NCI-H446 (cell line): ENCODE measurements at regions not wholly inside any gene's neighbourhood (a gene's known extent, or its start where the extent isn't known, plus 50 kb on each side); places are given as distances from the start of the nearest gene placed in this dataset.

ENCODE experiments used
- DNase-seq, 2 experiments: peaks; one replicate each; lab custom pipeline; 2025; lab: John Stamatoyannopoulos, UW

DNA sequence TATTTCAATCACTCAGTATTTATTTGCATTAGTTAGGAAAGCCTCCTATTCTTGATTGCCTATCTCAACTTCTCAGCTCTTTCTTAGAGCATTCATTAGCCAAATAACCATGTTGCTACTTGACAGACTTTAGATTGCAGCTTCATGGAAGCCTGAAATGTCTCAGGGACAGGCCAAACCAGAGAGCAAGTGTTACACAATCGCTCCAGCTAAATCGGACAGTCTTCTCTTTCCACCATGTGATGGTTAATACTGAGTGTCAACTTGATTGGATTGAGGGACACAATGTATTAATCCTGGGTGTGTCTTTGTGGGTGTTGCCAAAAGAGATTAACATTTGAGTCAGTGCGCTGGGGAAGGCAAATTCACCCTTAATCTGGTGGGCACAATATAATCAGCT, 106.5 kb upstream of the DRD2 start:
- DNase-seq = no peak

DNA sequence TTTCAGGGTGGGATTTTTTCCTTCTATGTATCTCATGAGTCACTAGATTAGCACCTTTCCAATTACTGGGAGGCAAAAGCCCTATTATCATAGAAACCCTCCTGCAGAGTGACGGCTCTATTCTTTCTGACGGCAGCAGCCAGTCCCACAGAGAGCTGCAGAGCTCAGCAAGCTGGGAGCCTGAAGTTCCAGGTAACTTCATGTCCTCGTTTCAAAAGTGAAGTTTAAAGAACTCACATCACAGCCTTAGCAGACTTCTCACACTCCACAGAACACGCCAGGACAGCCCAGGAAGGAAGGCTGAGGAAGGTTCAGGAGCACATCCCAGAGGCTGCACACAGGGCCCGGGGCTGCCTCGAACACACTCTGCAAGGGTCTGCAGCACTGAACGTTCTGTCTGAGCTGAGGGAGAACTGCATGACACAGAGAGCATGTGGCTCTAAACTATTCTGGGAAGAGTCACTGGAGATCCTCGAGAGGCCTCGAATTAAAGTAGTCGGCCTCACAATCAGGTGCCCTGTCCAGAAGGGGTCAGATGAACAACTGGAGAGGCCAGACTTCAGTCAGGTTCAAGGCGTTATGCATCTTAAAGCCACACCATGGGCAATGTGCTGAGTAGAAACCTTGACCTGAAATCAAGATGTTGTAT, 104.2 kb upstream of the DRD2 start:
- DNase-seq = no peak

DNA sequence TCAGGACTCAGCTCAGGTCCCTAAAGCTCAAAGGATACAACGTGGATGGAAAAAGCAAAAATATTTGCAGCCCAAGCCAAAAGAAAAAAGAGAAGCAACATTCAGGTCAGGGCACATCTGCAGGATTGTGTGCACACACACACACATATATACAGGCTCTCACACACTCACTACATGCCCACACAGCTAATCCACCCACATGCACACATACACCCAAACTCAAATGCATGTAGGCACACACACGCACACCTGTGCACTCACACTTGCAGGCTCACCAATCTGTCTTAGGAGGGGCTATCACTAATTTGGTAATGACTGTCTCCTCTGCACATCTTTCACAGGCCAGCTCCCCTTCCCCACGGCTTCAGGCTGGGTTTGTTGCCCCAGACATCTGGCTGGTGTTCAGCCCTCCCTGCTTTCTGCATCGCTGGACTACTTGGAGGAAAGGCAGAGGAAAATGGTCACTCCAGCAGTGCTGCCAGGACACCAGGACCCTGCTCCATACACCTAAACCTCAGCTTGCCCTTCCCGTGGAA, 103.6 kb upstream of the DRD2 start:
- no peak for DNase-seq

DNA sequence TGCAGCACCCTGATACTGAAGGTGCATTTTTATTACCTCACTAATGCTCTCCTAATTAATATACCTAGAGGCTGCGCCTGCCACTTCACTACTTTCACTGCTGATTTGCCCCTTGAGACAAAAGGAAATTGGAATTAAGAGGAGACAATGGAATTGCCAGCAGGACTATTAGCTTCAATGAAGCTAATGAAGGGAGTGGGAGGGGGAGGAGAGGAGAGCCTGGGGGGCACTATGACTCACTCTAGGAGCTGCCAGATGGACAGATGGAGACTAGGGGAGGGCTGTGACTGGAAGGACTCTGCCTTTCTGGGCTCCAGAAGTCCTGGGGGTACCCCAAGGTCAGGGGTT, 102.8 kb upstream of the DRD2 start:
- DNase-seq = peak in 1 of 2 experiments; percentile 12

DNA sequence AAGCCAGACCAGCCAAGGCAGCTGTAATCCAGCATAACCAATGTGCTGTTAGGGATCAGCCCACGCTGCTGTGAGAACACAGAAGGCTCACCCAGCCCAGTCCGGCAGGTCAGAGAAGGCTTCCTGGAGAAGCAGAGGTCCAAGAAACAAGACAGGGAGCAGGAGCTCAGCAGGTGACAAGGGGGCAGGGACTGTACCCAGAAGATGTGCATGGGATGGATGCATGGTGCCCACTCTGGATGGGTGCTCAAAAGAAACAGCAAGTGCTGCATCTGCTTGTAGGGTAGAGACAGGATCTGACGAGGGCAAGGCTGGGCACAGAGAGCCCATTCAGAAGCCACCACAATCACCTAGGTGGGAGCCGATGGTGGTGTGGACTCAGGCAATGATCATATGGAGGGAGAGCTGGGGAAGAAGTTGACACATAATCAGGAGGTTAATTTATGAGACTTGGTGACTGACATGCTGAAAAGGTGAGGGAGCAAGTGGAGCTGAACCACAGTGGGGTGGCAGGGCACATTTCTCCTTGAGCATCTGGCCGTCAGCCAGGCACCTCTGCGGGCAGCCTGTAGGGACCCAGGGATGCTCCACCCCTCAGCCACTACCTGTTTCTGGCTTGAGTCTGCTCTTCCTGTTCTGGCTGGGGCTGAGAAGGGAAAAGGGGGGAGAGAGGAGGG, 102.3 kb upstream of the DRD2 start:
- peak in 1 of 2 experiments; percentile 8 for DNase-seq

DNA sequence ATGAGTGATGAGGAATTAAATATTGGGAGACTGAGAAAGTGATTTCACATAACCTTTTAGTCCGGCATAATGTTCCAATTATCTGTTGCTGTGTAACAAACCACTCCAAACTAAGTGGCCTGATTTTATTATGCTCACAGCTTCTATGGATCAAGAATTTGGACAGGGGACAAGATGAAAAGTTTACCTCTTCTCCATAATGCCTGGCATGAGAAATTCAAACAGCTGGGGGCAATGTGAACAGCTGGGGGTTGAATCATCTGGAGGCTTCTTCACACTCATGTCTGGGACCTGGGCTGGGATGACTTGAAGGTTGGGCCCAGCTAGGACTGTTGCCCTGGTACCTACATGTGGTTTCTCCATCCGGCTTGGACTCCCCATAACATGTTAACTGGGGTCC, 99.4 kb upstream of the DRD2 start:
- no peak for DNase-seq

- no peak for DNase-seq
These were observed 99.0 kb upstream of the DRD2 start for GRCh38 chr11:113574171-113574570.

DNA sequence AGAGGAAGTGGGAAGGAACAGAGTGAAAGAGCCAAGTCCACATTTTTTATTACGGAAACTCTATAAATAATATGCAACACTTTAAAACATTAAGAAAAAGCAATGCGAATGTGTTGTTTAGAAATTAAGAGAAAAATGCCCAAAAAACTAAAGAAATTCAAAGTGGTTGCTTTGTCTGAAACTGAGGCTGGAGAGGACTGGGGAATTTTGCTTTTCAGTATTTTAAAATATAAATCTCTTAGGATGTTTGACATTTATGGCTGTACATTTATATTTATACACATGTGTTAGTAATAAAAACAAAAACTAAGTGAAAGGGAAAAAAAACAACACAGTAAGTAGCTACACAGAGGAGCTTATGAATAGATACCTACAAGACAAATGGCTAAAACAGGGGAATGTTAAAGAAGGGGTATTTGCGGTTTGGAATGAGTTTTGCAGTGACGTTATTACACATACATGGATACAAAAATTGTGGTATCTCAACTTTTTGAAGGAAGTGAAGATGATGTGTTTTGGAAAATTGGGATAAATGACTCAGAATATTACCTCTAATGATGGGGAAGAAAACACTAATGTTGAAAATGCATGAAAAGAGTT, 97.0 kb upstream of the DRD2 start:
- no peak for DNase-seq

GRCh38 chr11:113571531-113571930, 96.3 kb upstream of the DRD2 start:
- no peak for DNase-seq

- no peak for DNase-seq
These were observed 95.7 kb upstream of the DRD2 start for GRCh38 chr11:113570906-113571305.

DNA sequence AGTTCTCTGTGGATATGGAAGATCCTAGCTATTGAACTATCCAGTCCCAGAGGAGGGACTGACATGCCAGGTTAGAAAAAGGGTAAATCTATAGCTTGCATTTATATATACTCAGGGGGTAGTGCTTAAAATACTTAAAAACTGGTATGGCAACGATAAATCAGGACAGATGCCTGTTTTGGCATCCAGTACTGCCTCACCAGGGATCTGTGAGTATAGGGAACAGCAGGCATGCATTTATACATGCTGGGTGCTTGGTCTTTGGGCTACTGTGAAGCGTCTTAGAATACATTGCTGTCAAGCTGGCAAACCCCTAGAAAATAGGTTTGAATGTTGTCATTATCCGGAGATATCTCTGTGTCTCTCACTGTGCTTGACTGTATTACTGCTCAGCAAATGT, 94.2 kb upstream of the DRD2 start:
- peak in 1 of 2 experiments; percentile 10 for DNase-seq

GRCh38 chr11:113568566-113568965, 93.4 kb upstream of the DRD2 start:
- DNase-seq = no peak

DNA sequence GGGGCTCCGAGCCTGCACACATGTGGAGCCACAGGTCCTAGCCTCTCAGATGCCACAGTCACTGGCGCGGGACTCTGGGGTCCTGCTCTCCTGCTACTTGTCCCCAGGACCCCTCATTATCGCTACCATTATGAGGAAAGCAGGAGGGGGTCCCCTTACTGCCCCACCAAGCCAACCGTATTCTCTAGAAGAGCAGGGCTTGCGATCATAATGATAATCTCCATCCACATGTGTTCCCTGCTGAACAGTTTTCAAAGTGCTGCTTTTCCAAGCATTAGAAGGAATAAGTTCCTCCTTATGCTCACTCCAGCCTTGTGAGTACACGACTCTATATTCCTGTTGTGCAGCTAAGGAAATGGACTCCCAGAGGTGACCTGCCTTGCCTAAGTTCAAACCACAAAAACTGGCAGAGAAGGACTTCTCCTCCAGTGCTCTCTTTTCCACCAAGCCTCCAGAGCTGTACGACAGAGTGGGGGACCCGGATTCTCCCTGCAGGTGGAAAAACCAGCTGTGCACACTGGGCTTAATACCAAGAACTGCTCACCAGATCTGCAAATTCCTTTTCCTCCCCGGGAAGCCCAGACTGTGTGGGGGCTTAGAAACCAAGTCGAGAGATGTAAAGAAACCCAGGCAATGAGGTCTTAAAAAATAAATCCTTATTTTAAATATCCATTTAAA, 92.8 kb upstream of the DRD2 start:
- DNase-seq = no peak

DNA sequence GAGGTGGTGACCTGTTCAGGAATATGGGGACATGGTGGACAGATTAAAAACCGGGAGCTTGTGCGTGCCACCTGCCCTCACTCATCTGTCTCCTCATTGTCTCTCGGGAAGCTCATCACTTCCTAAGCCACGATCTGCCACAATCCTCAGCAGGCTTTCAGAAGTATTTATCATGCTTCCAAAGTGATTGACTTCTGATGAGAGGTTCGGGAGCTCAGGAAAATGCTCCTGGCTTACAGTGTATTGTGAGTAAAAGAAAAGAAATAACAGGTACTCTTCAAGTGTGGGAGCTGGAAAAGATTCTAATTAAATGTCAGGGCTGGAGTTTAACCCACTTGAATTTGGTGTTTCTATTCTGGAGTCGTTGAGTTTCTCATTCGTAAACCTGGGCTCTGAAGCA, 91.9 kb upstream of the DRD2 start:
- DNase-seq = no peak

DNA sequence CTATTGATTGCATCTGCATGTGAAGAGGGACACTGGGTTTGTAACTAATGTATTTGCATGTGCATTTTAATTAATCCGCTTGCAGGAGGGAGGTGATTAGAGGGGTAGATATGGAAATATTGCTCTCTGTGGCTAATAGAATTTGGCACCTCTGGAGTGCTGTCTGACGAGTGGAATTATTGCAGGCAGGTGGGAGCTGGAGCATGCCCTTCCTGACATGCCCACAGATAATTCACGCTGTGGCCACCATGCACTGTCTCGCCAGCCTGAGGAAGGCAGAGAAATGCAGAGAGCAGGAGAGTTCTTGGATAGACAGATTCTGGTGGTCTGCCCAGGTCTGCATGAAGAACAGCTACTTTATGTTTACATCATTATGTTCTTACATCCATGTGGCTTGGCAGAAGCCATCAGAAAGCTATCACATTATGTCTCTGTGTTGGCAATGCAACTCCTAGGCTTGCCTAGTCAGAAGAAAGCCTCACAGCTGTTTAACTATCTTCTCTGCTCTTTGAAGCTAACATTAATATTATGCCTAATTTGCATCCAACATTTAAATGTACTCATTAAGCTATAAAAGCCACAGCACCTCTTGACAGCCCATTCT, 89.4 kb upstream of the DRD2 start:
- DNase-seq = peak in 1 of 2 experiments; percentile 26

DNA sequence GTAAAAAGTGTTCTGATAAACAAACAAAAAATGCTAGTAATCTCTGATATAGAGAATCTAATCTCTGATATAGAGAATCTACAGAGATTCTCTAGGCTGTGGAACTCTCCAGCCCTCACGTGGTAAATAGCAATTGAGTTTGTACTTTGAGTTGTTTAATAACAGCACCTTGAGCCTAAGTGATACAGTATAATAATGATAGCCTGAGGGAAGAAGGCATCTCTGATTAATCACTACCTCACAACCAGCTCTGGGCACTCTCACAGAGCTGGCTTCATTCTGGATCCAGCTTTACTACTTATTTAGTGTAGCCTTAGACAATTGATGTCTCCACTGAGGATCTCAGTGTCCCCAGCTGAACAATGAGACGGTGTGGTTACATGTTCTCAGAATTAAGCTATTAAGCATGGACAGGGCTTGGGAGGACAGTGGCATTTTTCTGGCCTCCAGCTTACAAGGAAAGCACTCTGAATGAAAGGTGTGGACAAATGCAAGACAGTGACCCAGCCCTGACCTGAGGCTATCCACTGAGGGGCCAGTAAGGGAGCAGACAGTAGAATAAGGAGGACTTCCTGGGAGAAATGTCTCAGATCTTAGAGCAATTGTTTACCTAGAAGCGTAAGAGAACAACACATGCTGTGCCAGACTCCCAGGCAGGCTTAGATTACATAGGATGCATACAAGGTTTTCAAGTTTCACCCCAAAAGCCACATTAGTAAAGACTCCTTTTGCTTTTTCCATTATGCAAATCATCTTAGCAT, 88.7 kb upstream of the DRD2 start:
- DNase-seq = no peak

GRCh38 chr11:113562981-113563461, 87.8 kb upstream of the DRD2 start:
- no peak for DNase-seq

DNA sequence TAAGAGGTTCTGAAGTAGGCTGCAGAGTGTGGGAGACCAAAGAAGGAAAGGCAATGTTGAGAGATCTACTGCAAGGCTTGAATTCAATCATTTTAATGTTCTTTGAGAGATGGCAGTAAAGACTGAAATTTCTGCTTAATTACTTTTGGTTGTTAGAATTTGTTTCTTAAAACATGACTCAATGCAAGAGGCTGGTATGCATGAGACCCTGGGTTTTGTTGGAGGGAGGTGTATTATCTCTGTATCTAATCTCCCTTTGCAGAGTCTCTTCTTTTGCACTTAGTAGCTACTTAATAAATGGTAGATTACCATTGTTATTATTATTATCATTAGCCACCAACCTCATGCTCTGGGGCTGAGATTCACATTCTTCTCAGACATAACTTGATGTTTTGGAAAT, 87.4 kb upstream of the DRD2 start:
- no peak for DNase-seq

- DNase-seq = no peak
These were observed 82.7 kb upstream of the DRD2 start for GRCh38 chr11:113557926-113558325.

- DNase-seq = no peak
These were observed 80.8 kb upstream of the DRD2 start for GRCh38 chr11:113556036-113556435.

DNA sequence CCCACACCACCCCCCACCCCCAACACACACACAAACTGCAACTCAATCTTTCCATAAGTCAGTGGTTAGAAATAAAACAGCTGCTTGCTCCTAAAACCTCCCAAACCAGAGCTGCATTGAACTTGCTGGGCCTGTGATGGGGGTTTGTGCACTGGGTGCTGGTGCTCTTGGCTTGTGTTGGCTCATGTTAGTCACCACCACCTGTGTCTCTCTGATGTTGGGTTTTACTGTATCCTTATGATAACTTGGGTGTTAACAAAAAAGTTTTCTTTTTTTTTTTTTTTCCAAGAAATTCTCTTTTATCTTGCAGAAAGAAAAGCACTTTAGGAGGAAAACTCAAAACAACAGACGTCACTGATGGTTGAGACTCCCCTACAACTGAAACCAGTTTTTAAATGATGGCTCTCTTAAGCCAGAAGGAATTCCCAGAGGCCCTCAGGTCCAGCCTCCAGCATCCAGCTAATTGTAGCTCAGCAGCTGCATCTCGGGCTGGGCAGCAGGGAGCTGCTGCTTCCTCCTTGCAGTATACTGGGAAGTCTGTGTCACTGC, 79.9 kb upstream of the DRD2 start:
- no peak for DNase-seq
